Endothelial cell of umbilical vein (primary cell): ENCODE measurements at regions not wholly inside any gene's neighbourhood (a gene's known extent, or its start where the extent isn't known, plus 50 kb on each side); places are given as distances from the start of the nearest gene placed in this dataset.

ENCODE experiments used
- BruUV-seq: library from RNA; stranded (reverse); fragments of 400-500 nt; replicated peaks from 2 replicates; lab custom pipeline; 2021; lab: Mats Ljungman, UMichigan
- CTCF ChIA-PET: fragments of 300-600, 350-600 bp; sonication (Branson Sonifier 250); formaldehyde crosslinking; loops from one replicate; lab custom pipeline; 2021; ENCODE audit warnings: antibody characterized with exemption, inconsistent platforms; lab: Charles Lee
- POLR2A ChIA-PET: fragments of 300-600, 350-600 bp; sonication (Branson Sonifier 250); formaldehyde crosslinking; loops from one replicate; lab custom pipeline; 2021; ENCODE audit warnings: antibody characterized with exemption, inconsistent platforms; lab: Charles Lee
- DNase-seq: peaks from one replicate; pipeline ENCODE4 v3.0.0-alpha.2; 2011; ENCODE audit warnings: low read depth, low spot score
- FAIRE-seq: peaks from 2 replicates; lab custom pipeline; 2011; peaks lifted over from hg19 to GRCh38; lab: Jason Lieb, UNC
- H2AFZ ChIP-seq: 2 replicates; pipeline ENCODE4 v1.6.0; 2012; ENCODE audit warnings: low read depth, low read length, control low read depth, inconsistent platforms
- H3K27ac ChIP-seq: 2 replicates; pipeline ENCODE4 v1.5.1; 2011; ENCODE audit warnings: low read depth, mild to moderate bottlenecking, control low read depth, low read length, moderate library complexity; ENCODE audit not compliant: insufficient read depth
- H3K27me3 ChIP-seq, 2 experiments: 2 replicates each; pipeline versions ENCODE4 v1.6.0 to v1.6.1; 2011; ENCODE audit warnings: low read length in 2 of 2, mixed read lengths in 1 of 2; ENCODE audit not compliant: control insufficient read depth in 2 of 2, insufficient read depth in 2 of 2
- H3K36me3 ChIP-seq, 2 experiments: 2 replicates in 1 of 2; 3 replicates in 1 of 2; pipeline ENCODE4 v1.5.1; 2011; ENCODE audit warnings: low read length in 2 of 2, mild to moderate bottlenecking in 1 of 2, moderate library complexity in 1 of 2; ENCODE audit not compliant: control insufficient read depth in 2 of 2, insufficient read depth in 2 of 2; ENCODE audit errors: extremely low read depth in 1 of 2
- H3K4me1 ChIP-seq: 3 replicates; pipeline ENCODE4 v1.5.1; 2011; ENCODE audit warnings: mild to moderate bottlenecking, low read length; ENCODE audit not compliant: control insufficient read depth, insufficient read depth; ENCODE audit errors: extremely low read depth
- H3K4me2 ChIP-seq: 2 replicates; pipeline ENCODE4 v1.6.1; 2011; ENCODE audit warnings: low read length, control low read depth, mixed read lengths; ENCODE audit not compliant: insufficient read depth
- H3K4me3 ChIP-seq, 3 experiments: fragments of 200-600 bp in 1 of 3; sonication (generic), shearing (Covaris generic) in 1 of 3; replicated peaks in 1 of 3; 2 replicates each; pipeline ENCODE4 v1.5.1; 2011 to 2016; ENCODE audit warnings: control low read depth in 3 of 3, low read length in 3 of 3, mild to moderate bottlenecking in 2 of 3, inconsistent platforms in 1 of 3, low read depth in 1 of 3, moderate library complexity in 1 of 3; ENCODE audit not compliant: insufficient read depth in 1 of 3
- H3K79me2 ChIP-seq: 2 replicates; pipeline ENCODE4 v1.6.0; 2012; ENCODE audit warnings: low read length, inconsistent platforms; ENCODE audit not compliant: control insufficient read depth, insufficient read depth
- H3K9ac ChIP-seq: replicated peaks from 2 replicates; pipeline ENCODE3; 2011; ENCODE audit warnings: low read length, control low read depth; ENCODE audit not compliant: insufficient read depth; ENCODE audit errors: extremely low read depth
- H3K9me1 ChIP-seq: replicated peaks from 3 replicates; pipeline ENCODE4 v1.6.0; 2011; ENCODE audit warnings: mild to moderate bottlenecking, low read length; ENCODE audit not compliant: control insufficient read depth, insufficient read depth; ENCODE audit errors: extremely low read depth
- H3K9me3 ChIP-seq: replicated peaks from 2 replicates; pipeline ENCODE4 v1.5.1; 2012; ENCODE audit warnings: low read length, inconsistent platforms; ENCODE audit not compliant: control insufficient read depth, insufficient read depth
- H4K20me1 ChIP-seq: replicated peaks from 2 replicates; pipeline ENCODE3; 2011; ENCODE audit warnings: mild to moderate bottlenecking, low read length; ENCODE audit not compliant: control insufficient read depth, insufficient read depth; ENCODE audit errors: extremely low read depth
- CTCF ChIP-seq, 2 donors: IDR thresholded peaks; 1 replicate in 1 of 2; 2 replicates in 1 of 2; pipeline ENCODE4 v1.5.1; 2011; ENCODE audit warnings: low read length in 2 of 2, mild to moderate bottlenecking in 2 of 2, moderate library complexity in 2 of 2, control low read depth in 1 of 2, inconsistent platforms in 1 of 2, low read depth in 1 of 2; ENCODE audit not compliant: insufficient read depth in 1 of 2; ENCODE audit errors: extremely low read depth in 1 of 2
- EZH2 ChIP-seq: IDR thresholded peaks from 2 replicates; pipeline ENCODE4 v1.6.1; 2012; ENCODE audit warnings: borderline replicate concordance, low read depth, mild to moderate bottlenecking, moderate library complexity, low read length, inconsistent platforms; ENCODE audit not compliant: severe bottlenecking
- FOS ChIP-seq: IDR thresholded peaks from 2 replicates; pipeline ENCODE4 v1.6.1; 2011; ENCODE audit warnings: mild to moderate bottlenecking, low read length, moderate library complexity, borderline replicate concordance; ENCODE audit not compliant: insufficient read depth
- GATA2 ChIP-seq: IDR thresholded peaks from 2 replicates; pipeline ENCODE4 v1.7.0; 2011; ENCODE audit warnings: low read depth, mild to moderate bottlenecking, moderate library complexity, mixed read lengths, low read length; ENCODE audit not compliant: insufficient read length, insufficient read depth
- JUN ChIP-seq: IDR thresholded peaks from 2 replicates; pipeline ENCODE4 v1.6.1; 2011; ENCODE audit warnings: borderline replicate concordance, low read depth; ENCODE audit not compliant: insufficient read length, insufficient read depth
- MAX ChIP-seq: IDR thresholded peaks from 2 replicates; pipeline ENCODE4 v1.6.1; 2011; ENCODE audit not compliant: insufficient read depth, insufficient read length
- MYC ChIP-seq: IDR thresholded peaks from one replicate; pipeline ENCODE4 v1.6.1; 2011; ENCODE audit warnings: mild to moderate bottlenecking, low read depth, low read length
- POLR2A ChIP-seq: IDR thresholded peaks from 2 replicates; pipeline ENCODE4 v1.6.1; 2012; ENCODE audit warnings: low read depth, mild to moderate bottlenecking, control low read depth, low read length
- POLR2AphosphoS5 ChIP-seq: IDR thresholded peaks from 2 replicates; pipeline ENCODE4 v1.6.1; 2012; ENCODE audit warnings: low read depth, mild to moderate bottlenecking, control low read depth, low read length, moderate library complexity; ENCODE audit not compliant: insufficient read depth
- dilution Hi-C: fragments of 300-500 bp; cut with MboI; formaldehyde crosslinking; loops from one replicate; pipeline ENCODE4 v1.15.0; 2019; ENCODE audit warnings: low sequenced_read_pairs; ENCODE audit not compliant: extremely low pct_ligation_motif_present
- intact Hi-C: fragments of 100-400 bp; cut with micrococcal nuclease; formaldehyde crosslinking; loops from one replicate; pipeline ENCODE4 v1.10.0; 2022

GRCh38 chr2:71806432-71806831 is 341.2 kb downstream of the CYP26B1 start:
- H3K36me3 ChIP-seq: no peaks in the 10 kb centered on the region
- no peaks in the 10 kb centered on the region for H4K20me1 ChIP-seq
- H3K9me3 ChIP-seq: no peaks in the 10 kb centered on the region
- no peak overlapping the region for H3K4me2 ChIP-seq
- no peak overlapping the region for H2AFZ ChIP-seq
- intact Hi-C loops (no loop called here), dilution Hi-C loops (no loop called here)
- POLR2A ChIA-PET: no interaction called here
- no peak overlapping the region for H3K4me3 ChIP-seq
- no peaks in the 10 kb centered on the region for H3K79me2 ChIP-seq
- peaks cover 12 to 20% of the 10 kb centered on the region in 2 experiments for H3K27me3 ChIP-seq
- no peak for DNase-seq
- FAIRE-seq: no peak
- TF ChIP-seq POLR2AphosphoS5 (no peak), EZH2 (no peak), GATA2 (no peak), CTCF (IDR thresholded peaks at IDR 0.05; ENCODE audit: extremely low read depth in 1 of 2, insufficient read depth in 1 of 2, low read depth in 1 of 2, low read length in 2 of 2) (no peak), POLR2A (no peak), MYC (no peak), FOS (no peak), MAX (no peak), JUN (no peak)
- no peak overlapping the region for H3K27ac ChIP-seq
- no peaks in the 10 kb centered on the region for H3K4me1 ChIP-seq
- no TSS peak for BruUV-seq
- CTCF ChIA-PET: interaction anchor here (1.0 to 1.6 kb wide), 3 partner anchors 8 to 344 kb away, joined by 4 to 7 read pairs (median 4); no protein-coding TSS in a partner anchor
- H3K9ac ChIP-seq: no peak overlapping the region
- H3K9me1 ChIP-seq: no peaks in the 10 kb centered on the region
